ENCODE measurements at regions not wholly inside any gene's neighbourhood (a gene's known extent, or its start where the extent isn't known, plus 50 kb on each side); places are given as distances from the start of the nearest gene placed in this dataset.

GRCh38 chr4:42326040-42326439 lies 71.2 kb upstream of the SHISA3 start:
- Histone ChIP-seq H3K9ac (ENCODE audit: low read length) (no peak overlapping the region), H3K79me2 (ENCODE audit: low read length) (no peaks in the 10 kb centered on the region), H3K27ac (ENCODE audit: low read length) (no peak overlapping the region), H3K4me1 (ENCODE audit: low read length) (no peaks in the 10 kb centered on the region), H3K9me3 (replicated peaks; ENCODE audit: insufficient read depth, low read length) (no peaks in the 10 kb centered on the region), H3K36me3 (replicated peaks; ENCODE audit: insufficient read depth, low read length) (no peaks in the 10 kb centered on the region), H3K27me3 (replicated peaks; ENCODE audit: insufficient read depth, low read length) (no peaks in the 10 kb centered on the region), H3K4me3 (ENCODE audit: low read length) (no peak overlapping the region), H2AFZ (ENCODE audit: low read length) (no peak overlapping the region), H3K9me2 (replicated peaks; ENCODE audit: insufficient read depth, low read length) (no peaks in the 10 kb centered on the region), H3F3A (ENCODE audit: insufficient read depth, low read length) (no peaks in the 10 kb centered on the region), H3K4me2 (ENCODE audit: low read depth, low read length) (no peak overlapping the region), H4K20me1 (ENCODE audit: insufficient read depth, low read length) (no peaks in the 10 kb centered on the region)
- TF ChIP-seq CTCF (IDR thresholded peaks at IDR 0.05; ENCODE audit: low read length) (no peak), EZH2phosphoT487 (IDR thresholded peaks at IDR 0.05; ENCODE audit: low read length) (no peak)
- no peak for DNase-seq

GRCh38 chr4:42326524-42326923 lies 70.8 kb upstream of the SHISA3 start:
- Histone ChIP-seq H3K27me3 (replicated peaks; ENCODE audit: insufficient read depth, low read length) (no peaks in the 10 kb centered on the region), H3F3A (ENCODE audit: insufficient read depth, low read length) (no peaks in the 10 kb centered on the region), H3K27ac (ENCODE audit: low read length) (no peak overlapping the region), H4K20me1 (ENCODE audit: insufficient read depth, low read length) (no peaks in the 10 kb centered on the region), H3K4me3 (ENCODE audit: low read length) (no peak overlapping the region), H3K79me2 (ENCODE audit: low read length) (no peaks in the 10 kb centered on the region), H3K4me2 (ENCODE audit: low read depth, low read length) (no peak overlapping the region), H2AFZ (ENCODE audit: low read length) (no peak overlapping the region), H3K4me1 (ENCODE audit: low read length) (no peaks in the 10 kb centered on the region), H3K9me3 (replicated peaks; ENCODE audit: insufficient read depth, low read length) (no peaks in the 10 kb centered on the region), H3K9ac (ENCODE audit: low read length) (no peak overlapping the region), H3K36me3 (replicated peaks; ENCODE audit: insufficient read depth, low read length) (no peaks in the 10 kb centered on the region), H3K9me2 (replicated peaks; ENCODE audit: insufficient read depth, low read length) (no peaks in the 10 kb centered on the region)
- DNase-seq, result no peak
- TF ChIP-seq CTCF (IDR thresholded peaks at IDR 0.05; ENCODE audit: low read length) (no peak), EZH2 (optimal IDR thresholded peaks at IDR 0.05; ENCODE audit: low read depth, low read length) (no peak), EZH2phosphoT487 (IDR thresholded peaks at IDR 0.05; ENCODE audit: low read length) (no peak)

GRCh38 chr4:42327323-42327722 lies 70.0 kb upstream of the SHISA3 start:
- Histone ChIP-seq H3K4me3 (ENCODE audit: low read length) (no peak overlapping the region), H3K4me2 (ENCODE audit: low read depth, low read length) (no peak overlapping the region), H3K9me3 (replicated peaks; ENCODE audit: insufficient read depth, low read length) (no peaks in the 10 kb centered on the region), H3K79me2 (ENCODE audit: low read length) (no peaks in the 10 kb centered on the region), H2AFZ (ENCODE audit: low read length) (no peak overlapping the region), H3K27ac (ENCODE audit: low read length) (no peak overlapping the region), H3F3A (ENCODE audit: insufficient read depth, low read length) (no peaks in the 10 kb centered on the region), H3K36me3 (replicated peaks; ENCODE audit: insufficient read depth, low read length) (no peaks in the 10 kb centered on the region), H3K4me1 (ENCODE audit: low read length) (no peaks in the 10 kb centered on the region), H3K27me3 (replicated peaks; ENCODE audit: insufficient read depth, low read length) (no peaks in the 10 kb centered on the region), H4K20me1 (ENCODE audit: insufficient read depth, low read length) (no peaks in the 10 kb centered on the region), H3K9ac (ENCODE audit: low read length) (no peak overlapping the region), H3K9me2 (replicated peaks; ENCODE audit: insufficient read depth, low read length) (no peaks in the 10 kb centered on the region)
- DNase-seq, result no peak
- no peak for TF ChIP-seq EZH2phosphoT487 (IDR thresholded peaks at IDR 0.05; ENCODE audit: low read length)
- TF ChIP-seq EZH2 (optimal IDR thresholded peaks at IDR 0.05; ENCODE audit: low read depth, low read length), result no peak
- no peak for TF ChIP-seq CTCF (IDR thresholded peaks at IDR 0.05; ENCODE audit: low read length)
